ENCODE measurements at regions not wholly inside any gene's neighbourhood (a gene's known extent, or its start where the extent isn't known, plus 50 kb on each side); places are given as distances from the start of the nearest gene placed in this dataset.

- peaks cover 0 to 5% of the 10 kb centered on the region in 2 donors for H3K9me3 ChIP-seq (ENCODE audit: control insufficient read depth in 1 of 2, low read length in 2 of 2)
- H3K4me1 ChIP-seq (ENCODE audit: control insufficient read depth in 1 of 2, insufficient read depth in 2 of 2, low read length in 2 of 2): no peaks in the 10 kb centered on the region
- no peaks in the 10 kb centered on the region for H3K36me3 ChIP-seq (ENCODE audit: control insufficient read depth in 1 of 2, insufficient read depth in 2 of 2, low read length in 2 of 2)
Measured at GRCh38 chr1:82246050-82246449, 445.3 kb downstream of the ADGRL2 start.

GRCh38 chr1:82245345-82246014 lies 444.7 kb downstream of the ADGRL2 start:
- Histone ChIP-seq H3K9me3 (ENCODE audit: control insufficient read depth in 1 of 2, low read length in 2 of 2) (peaks cover 0 to 5% of the 10 kb centered on the region in 2 donors), H3K27me3 (ENCODE audit: low read depth, low read length) (no peaks in the 10 kb centered on the region), H3K27ac (ENCODE audit: low read length) (no peak overlapping the region), H3K4me1 (ENCODE audit: control insufficient read depth in 1 of 2, insufficient read depth in 2 of 2, low read length in 2 of 2) (no peaks in the 10 kb centered on the region), H3K4me3 (ENCODE audit: low read depth in 1 of 2, low read length in 2 of 2) (no peak overlapping the region), H3K36me3 (ENCODE audit: control insufficient read depth in 1 of 2, insufficient read depth in 2 of 2, low read length in 2 of 2) (no peaks in the 10 kb centered on the region)

More at GRCh38 chr1:82246050-82246449, 445.3 kb downstream of the ADGRL2 start:
- Histone ChIP-seq H3K4me3 (ENCODE audit: low read depth in 1 of 2, low read length in 2 of 2) (no peak overlapping the region), H3K27me3 (ENCODE audit: low read depth, low read length) (no peaks in the 10 kb centered on the region), H3K27ac (ENCODE audit: low read length) (no peak overlapping the region)

GRCh38 chr1:82240571-82240970 lies 439.8 kb downstream of the ADGRL2 start:
- H3K27me3 ChIP-seq (ENCODE audit: low read depth, low read length): no peaks in the 10 kb centered on the region
- H3K27ac ChIP-seq (ENCODE audit: low read length): no peak overlapping the region
- H3K36me3 ChIP-seq (ENCODE audit: control insufficient read depth in 1 of 2, insufficient read depth in 2 of 2, low read length in 2 of 2): no peaks in the 10 kb centered on the region
- peaks cover 0 to 7% of the 10 kb centered on the region in 2 donors for H3K9me3 ChIP-seq (ENCODE audit: control insufficient read depth in 1 of 2, low read length in 2 of 2)
- H3K4me1 ChIP-seq (ENCODE audit: control insufficient read depth in 1 of 2, insufficient read depth in 2 of 2, low read length in 2 of 2): no peaks in the 10 kb centered on the region
- no peak overlapping the region for H3K4me3 ChIP-seq (ENCODE audit: low read depth in 1 of 2, low read length in 2 of 2)

- peaks cover 0 to 5% of the 10 kb centered on the region in 2 donors for H3K9me3 ChIP-seq (ENCODE audit: control insufficient read depth in 1 of 2, low read length in 2 of 2)
- H3K27me3 ChIP-seq (ENCODE audit: low read depth, low read length): no peaks in the 10 kb centered on the region
- H3K4me3 ChIP-seq (ENCODE audit: low read depth in 1 of 2, low read length in 2 of 2): no peak overlapping the region
- H3K27ac ChIP-seq (ENCODE audit: low read length): no peak overlapping the region
- no peaks in the 10 kb centered on the region for H3K36me3 ChIP-seq (ENCODE audit: control insufficient read depth in 1 of 2, insufficient read depth in 2 of 2, low read length in 2 of 2)
- peaks cover 5 to 6% of the 10 kb centered on the region in 2 donors for H3K4me1 ChIP-seq (ENCODE audit: control insufficient read depth in 1 of 2, insufficient read depth in 2 of 2, low read length in 2 of 2)
Measured at GRCh38 chr1:82230667-82231066, 429.9 kb downstream of the ADGRL2 start.

GRCh38 chr1:82227306-82228095 lies 426.8 kb downstream of the ADGRL2 start:
- no peaks in the 10 kb centered on the region for H3K36me3 ChIP-seq (ENCODE audit: control insufficient read depth in 1 of 2, insufficient read depth in 2 of 2, low read length in 2 of 2)
- H3K27ac ChIP-seq (ENCODE audit: low read length): no peak overlapping the region
- no peaks in the 10 kb centered on the region for H3K27me3 ChIP-seq (ENCODE audit: low read depth, low read length)
- no peaks in the 10 kb centered on the region for H3K9me3 ChIP-seq (ENCODE audit: control insufficient read depth in 1 of 2, low read length in 2 of 2)
- H3K4me1 ChIP-seq (ENCODE audit: control insufficient read depth in 1 of 2, insufficient read depth in 2 of 2, low read length in 2 of 2): peaks cover 8 to 14% of the 10 kb centered on the region in 2 donors
- no peak overlapping the region for H3K4me3 ChIP-seq (ENCODE audit: low read depth in 1 of 2, low read length in 2 of 2)

- Histone ChIP-seq H3K36me3 (ENCODE audit: control insufficient read depth in 1 of 2, insufficient read depth in 2 of 2, low read length in 2 of 2) (no peaks in the 10 kb centered on the region), H3K27me3 (ENCODE audit: low read depth, low read length) (no peaks in the 10 kb centered on the region), H3K4me1 (ENCODE audit: control insufficient read depth in 1 of 2, insufficient read depth in 2 of 2, low read length in 2 of 2) (peaks cover 8 to 14% of the 10 kb centered on the region in 2 donors), H3K9me3 (ENCODE audit: control insufficient read depth in 1 of 2, low read length in 2 of 2) (no peaks in the 10 kb centered on the region), H3K27ac (ENCODE audit: low read length) (peak overlapping the region; percentile 46), H3K4me3 (ENCODE audit: low read depth in 1 of 2, low read length in 2 of 2) (no peak overlapping the region)
Measured at GRCh38 chr1:82226186-82226505, 425.4 kb downstream of the ADGRL2 start.

GRCh38 chr1:82225421-82226185 lies 424.9 kb downstream of the ADGRL2 start:
- Histone ChIP-seq H3K27me3 (ENCODE audit: low read depth, low read length) (no peaks in the 10 kb centered on the region), H3K4me3 (ENCODE audit: low read depth in 1 of 2, low read length in 2 of 2) (no peak overlapping the region), H3K36me3 (ENCODE audit: control insufficient read depth in 1 of 2, insufficient read depth in 2 of 2, low read length in 2 of 2) (no peaks in the 10 kb centered on the region), H3K4me1 (ENCODE audit: control insufficient read depth in 1 of 2, insufficient read depth in 2 of 2, low read length in 2 of 2) (peaks cover 8 to 14% of the 10 kb centered on the region in 2 donors), H3K27ac (ENCODE audit: low read length) (peak overlapping the region; percentile 46), H3K9me3 (ENCODE audit: control insufficient read depth in 1 of 2, low read length in 2 of 2) (no peaks in the 10 kb centered on the region)

GRCh38 chr1:82223091-82223490 lies 422.4 kb downstream of the ADGRL2 start:
- no peak overlapping the region for H3K4me3 ChIP-seq (ENCODE audit: low read depth in 1 of 2, low read length in 2 of 2)
- peaks cover 8 to 14% of the 10 kb centered on the region in 2 donors for H3K4me1 ChIP-seq (ENCODE audit: control insufficient read depth in 1 of 2, insufficient read depth in 2 of 2, low read length in 2 of 2)
- H3K27ac ChIP-seq (ENCODE audit: low read length): no peak overlapping the region
- H3K9me3 ChIP-seq (ENCODE audit: control insufficient read depth in 1 of 2, low read length in 2 of 2): no peaks in the 10 kb centered on the region
- no peaks in the 10 kb centered on the region for H3K27me3 ChIP-seq (ENCODE audit: low read depth, low read length)
- no peaks in the 10 kb centered on the region for H3K36me3 ChIP-seq (ENCODE audit: control insufficient read depth in 1 of 2, insufficient read depth in 2 of 2, low read length in 2 of 2)

- H3K27me3 ChIP-seq (ENCODE audit: low read depth, low read length): no peaks in the 10 kb centered on the region
- H3K9me3 ChIP-seq (ENCODE audit: control insufficient read depth in 1 of 2, low read length in 2 of 2): no peaks in the 10 kb centered on the region
- no peak overlapping the region for H3K4me3 ChIP-seq (ENCODE audit: low read depth in 1 of 2, low read length in 2 of 2)
- no peaks in the 10 kb centered on the region for H3K36me3 ChIP-seq (ENCODE audit: control insufficient read depth in 1 of 2, insufficient read depth in 2 of 2, low read length in 2 of 2)
- H3K4me1 ChIP-seq (ENCODE audit: control insufficient read depth in 1 of 2, insufficient read depth in 2 of 2, low read length in 2 of 2): peaks cover 8 to 14% of the 10 kb centered on the region in 2 donors
- H3K27ac ChIP-seq (ENCODE audit: low read length): no peak overlapping the region
Measured at GRCh38 chr1:82221721-82222120, 421.0 kb downstream of the ADGRL2 start.

GRCh38 chr1:82220754-82221153 lies 420.0 kb downstream of the ADGRL2 start:
- H3K4me1 ChIP-seq (ENCODE audit: control insufficient read depth in 1 of 2, insufficient read depth in 2 of 2, low read length in 2 of 2): peaks cover 3 to 9% of the 10 kb centered on the region in 2 donors
- H3K4me3 ChIP-seq (ENCODE audit: low read depth in 1 of 2, low read length in 2 of 2): no peak overlapping the region
- no peak overlapping the region for H3K27ac ChIP-seq (ENCODE audit: low read length)
- H3K27me3 ChIP-seq (ENCODE audit: low read depth, low read length): no peaks in the 10 kb centered on the region
- no peaks in the 10 kb centered on the region for H3K36me3 ChIP-seq (ENCODE audit: control insufficient read depth in 1 of 2, insufficient read depth in 2 of 2, low read length in 2 of 2)
- H3K9me3 ChIP-seq (ENCODE audit: control insufficient read depth in 1 of 2, low read length in 2 of 2): no peaks in the 10 kb centered on the region

- Histone ChIP-seq H3K36me3 (ENCODE audit: control insufficient read depth in 1 of 2, insufficient read depth in 2 of 2, low read length in 2 of 2) (no peaks in the 10 kb centered on the region), H3K9me3 (ENCODE audit: control insufficient read depth in 1 of 2, low read length in 2 of 2) (no peaks in the 10 kb centered on the region), H3K27me3 (ENCODE audit: low read depth, low read length) (no peaks in the 10 kb centered on the region), H3K4me1 (ENCODE audit: control insufficient read depth in 1 of 2, insufficient read depth in 2 of 2, low read length in 2 of 2) (no peaks in the 10 kb centered on the region), H3K4me3 (ENCODE audit: low read depth in 1 of 2, low read length in 2 of 2) (no peak overlapping the region), H3K27ac (ENCODE audit: low read length) (no peak overlapping the region)
Measured at GRCh38 chr1:82219841-82220240, 419.1 kb downstream of the ADGRL2 start.
